GM21717 (cell line): ENCODE measurements at regions not wholly inside any gene's neighbourhood (a gene's known extent, or its start where the extent isn't known, plus 50 kb on each side); places are given as distances from the start of the nearest gene placed in this dataset.
"Not testable (repeated sequence)": the region's sequence is repeated elsewhere in the genome, so short reads cannot be mapped to it uniquely, and the experiment has no call there.

ENCODE experiments used
- ATAC-seq: cut with Tn5 transposase; IDR thresholded peaks from one replicate; pipeline ENCODE4 v1.9.1; 2021; ENCODE audit warnings: mild to moderate bottlenecking, moderate library complexity; ENCODE audit not compliant: unreplicated experiment

GRCh38 chr20:6715401-6715941 is 52.0 kb upstream of the BMP2 start:
- ATAC-seq = no peak

GRCh38 chr20:6714279-6714711 is 53.2 kb upstream of the BMP2 start:
- ATAC-seq = no peak

- ATAC-seq = no peak
These were observed 55.4 kb upstream of the BMP2 start for GRCh38 chr20:6711951-6712649.

GRCh38 chr20:6709910-6710595 is 57.4 kb upstream of the BMP2 start:
- ATAC-seq = no peak

GRCh38 chr20:6708010-6708409 is 59.5 kb upstream of the BMP2 start:
- ATAC-seq = no peak

GRCh38 chr20:6707321-6707831 is 60.1 kb upstream of the BMP2 start:
- no peak for ATAC-seq

- ATAC-seq = no peak
These were observed 61.4 kb upstream of the BMP2 start for GRCh38 chr20:6705926-6706548.

DNA sequence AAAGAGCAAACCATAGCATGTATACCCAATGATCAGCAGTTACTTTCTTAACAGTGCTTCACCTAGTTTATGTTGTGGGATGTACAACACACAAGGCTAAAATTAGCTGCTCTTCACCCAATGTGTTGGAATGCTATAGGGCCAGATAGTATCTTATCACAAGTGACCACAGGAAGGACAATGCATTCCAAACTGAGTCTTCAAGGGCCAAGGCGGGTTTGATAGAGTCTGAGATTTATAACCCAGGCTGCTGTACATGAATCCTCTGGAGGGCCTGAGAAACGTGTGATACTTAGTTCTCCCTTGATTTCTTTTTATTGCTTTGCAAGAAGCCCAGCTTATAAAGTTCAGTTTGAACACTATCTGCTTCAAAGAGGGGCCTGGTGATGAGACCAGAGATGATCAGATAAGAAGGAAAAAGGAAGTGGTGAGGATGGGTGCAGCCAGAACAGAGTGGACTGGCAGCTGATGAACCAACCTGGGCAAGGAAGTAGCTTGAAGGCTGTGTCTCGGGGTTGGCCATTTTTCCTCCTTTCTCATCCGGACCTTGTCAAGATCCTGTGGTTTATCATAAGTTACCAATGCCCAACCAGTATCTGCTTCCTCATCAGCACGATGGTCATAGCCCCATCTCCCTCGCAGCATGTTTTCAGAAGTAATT is 62.2 kb upstream of the BMP2 start:
- no peak for ATAC-seq

DNA sequence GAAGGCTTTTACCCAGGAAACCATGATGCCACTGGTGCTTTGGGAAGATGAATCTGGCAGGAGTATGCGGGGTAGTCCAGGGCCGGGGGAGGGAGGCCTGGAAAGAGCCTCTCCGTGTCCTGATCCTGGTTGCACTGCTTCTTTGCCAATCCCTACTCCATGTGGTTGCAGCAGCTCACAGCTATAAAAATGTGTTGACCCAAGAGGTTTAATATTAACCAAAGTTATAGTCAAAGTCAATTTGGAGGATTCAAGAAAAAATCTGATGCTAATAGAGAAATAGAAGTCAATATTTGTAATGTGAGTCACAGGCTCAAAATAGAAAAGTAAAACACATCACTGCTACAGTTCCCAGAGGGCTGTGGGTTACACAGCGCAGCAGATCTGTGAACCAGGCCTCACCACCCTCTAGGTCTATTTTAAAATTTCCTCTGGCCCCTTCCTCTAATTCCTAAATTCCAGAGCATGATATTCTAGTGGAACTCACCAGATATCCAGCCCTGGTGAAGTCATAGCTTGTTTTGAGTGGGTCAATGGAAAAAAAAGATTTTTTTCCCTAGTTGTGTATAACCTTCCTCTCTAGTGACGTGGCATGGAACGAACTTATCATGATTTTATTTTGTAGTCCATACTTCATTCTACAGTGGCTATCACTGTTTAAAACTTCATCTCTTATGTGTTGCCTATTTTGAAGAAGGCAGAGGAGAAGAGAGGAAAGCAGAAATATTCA is 63.2 kb upstream of the BMP2 start:
- no peak for ATAC-seq

GRCh38 chr20:6703656-6704055 is 63.8 kb upstream of the BMP2 start:
- no peak for ATAC-seq

DNA sequence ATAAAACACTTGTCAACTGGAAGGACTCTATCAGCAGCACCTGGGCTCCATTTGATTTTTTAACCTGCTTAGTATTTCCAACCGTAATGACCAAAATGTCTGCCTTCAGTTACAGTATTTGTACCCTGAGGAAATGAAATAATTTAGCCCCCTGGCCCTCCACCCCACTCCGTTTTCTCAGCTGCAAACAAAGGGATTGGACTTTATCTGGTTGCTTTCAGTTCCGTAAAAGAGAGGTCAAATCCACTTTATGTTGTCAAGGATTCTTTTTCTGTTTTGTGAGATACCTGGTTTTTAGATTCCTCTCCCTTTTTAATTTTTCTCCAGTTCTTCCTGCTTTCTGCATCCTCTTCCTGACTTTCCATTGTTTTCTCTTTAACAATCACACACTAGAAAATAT is 64.4 kb upstream of the BMP2 start:
- no peak for ATAC-seq

- ATAC-seq = no peak
These were observed 65.3 kb upstream of the BMP2 start for GRCh38 chr20:6702144-6702543.

DNA sequence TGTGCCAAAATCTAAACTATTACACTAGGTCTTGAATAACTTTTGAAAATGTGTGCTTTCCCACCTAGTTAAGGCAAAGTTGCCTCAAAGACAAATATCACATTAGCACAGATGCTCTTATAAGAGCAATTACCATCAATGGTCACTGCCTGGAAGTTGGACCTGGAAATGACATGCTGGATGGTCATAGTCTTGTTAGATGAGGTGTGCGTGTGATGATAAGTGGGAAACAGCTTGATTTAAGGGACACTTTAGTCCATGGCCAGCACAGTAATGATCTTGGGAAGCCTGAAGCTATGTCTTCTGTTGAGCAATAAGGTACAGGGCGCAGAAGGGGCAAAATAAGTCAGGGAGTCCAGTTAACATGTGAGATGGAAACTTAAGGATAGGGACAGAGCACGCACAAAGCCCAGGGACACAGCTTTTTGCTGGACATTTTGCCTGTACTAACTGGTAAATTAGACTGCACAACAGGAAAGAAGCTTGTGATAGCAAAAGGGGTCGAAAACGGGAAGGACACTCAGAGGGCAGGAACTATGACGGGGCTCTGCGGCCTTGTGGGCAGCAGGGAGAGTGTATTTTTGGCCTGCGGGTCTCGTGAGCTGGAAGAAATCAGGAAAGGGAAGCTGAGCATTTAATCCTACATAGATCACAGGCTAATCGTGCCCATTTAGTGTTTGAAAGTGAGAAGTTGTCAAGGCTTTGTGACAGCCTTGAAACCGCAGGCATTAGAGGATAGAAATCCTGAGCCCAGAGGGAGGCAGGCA is 66.7 kb upstream of the BMP2 start:
- no peak for ATAC-seq

DNA sequence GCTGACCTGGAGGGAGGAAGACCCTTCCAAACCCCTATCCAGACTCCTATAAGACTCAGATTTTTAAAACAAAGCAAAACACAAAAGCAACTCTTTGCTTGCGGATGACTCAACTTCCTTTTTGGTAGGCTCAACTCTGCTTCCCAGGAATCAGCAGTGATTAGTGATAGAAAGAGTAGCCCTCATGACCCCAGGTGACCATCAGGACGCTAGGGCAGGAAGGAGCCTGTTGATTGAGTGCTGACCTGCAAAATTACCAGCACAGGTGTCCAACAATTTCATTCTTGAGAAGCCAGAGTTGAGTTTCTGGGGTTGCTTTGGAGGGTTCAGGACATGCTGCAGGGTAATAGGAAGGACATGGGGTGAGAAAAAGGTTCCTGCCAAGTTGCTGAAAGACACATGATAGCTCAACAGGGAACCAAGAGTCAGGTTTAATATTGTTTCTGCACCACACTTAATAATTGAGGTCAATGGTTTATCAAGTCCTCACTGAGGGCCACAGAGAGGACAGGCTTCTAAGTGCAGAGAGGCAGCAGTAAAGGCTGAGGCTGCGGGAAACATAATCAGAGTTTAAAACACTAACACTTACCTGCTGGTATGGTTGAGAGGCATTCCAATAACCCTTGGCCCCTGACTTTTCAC is 67.4 kb upstream of the BMP2 start:
- no peak for ATAC-seq

DNA sequence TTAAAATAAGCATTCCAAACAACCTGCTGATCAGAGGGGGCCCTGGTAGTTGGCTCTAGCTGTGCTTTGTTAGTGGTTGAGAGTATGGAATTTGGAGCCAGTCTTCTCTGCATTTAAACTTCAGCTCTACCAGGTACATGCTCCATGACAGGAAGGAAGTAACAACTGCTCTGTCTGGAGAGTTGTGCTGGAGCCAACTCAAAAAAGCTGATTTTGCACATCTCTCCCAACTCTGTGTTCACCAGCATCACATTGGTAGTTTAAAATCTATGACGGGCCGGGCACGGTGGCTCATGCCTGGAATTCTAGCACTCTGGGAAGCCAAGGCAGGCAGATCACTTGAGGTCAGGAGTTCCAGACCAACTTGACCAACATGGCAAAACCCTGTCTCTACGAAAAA is 68.8 kb upstream of the BMP2 start:
- ATAC-seq = no peak

- ATAC-seq = no peak
These were observed 69.4 kb upstream of the BMP2 start for GRCh38 chr20:6698056-6698455.

- no peak for ATAC-seq
These were observed 70.1 kb upstream of the BMP2 start for GRCh38 chr20:6697228-6697972.

GRCh38 chr20:6696001-6696400 is 71.5 kb upstream of the BMP2 start:
- no peak for ATAC-seq

DNA sequence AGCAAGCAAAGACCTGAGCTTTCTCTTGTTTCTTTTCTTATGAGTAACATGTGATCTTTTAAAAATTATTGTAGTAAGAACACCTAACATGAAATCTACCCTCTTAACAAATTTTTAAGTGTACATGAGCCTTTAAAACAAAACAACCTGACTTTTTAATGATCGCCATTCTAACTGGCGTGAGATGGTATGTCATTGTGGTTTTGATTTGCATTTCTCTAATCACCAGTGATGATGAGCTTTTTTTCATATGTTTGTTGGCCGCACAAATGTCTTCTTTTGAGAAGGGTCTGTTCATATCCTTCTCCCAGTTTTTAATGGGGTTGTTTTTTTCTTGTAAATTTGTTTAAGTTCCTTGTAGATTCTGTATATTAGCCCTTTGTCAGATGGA is 73.7 kb upstream of the BMP2 start:
- ATAC-seq = not testable (repeated sequence)
